ENCODE measurements at regions not wholly inside any gene's neighbourhood (a gene's known extent, or its start where the extent isn't known, plus 50 kb on each side); places are given as distances from the start of the nearest gene placed in this dataset.

DNA sequence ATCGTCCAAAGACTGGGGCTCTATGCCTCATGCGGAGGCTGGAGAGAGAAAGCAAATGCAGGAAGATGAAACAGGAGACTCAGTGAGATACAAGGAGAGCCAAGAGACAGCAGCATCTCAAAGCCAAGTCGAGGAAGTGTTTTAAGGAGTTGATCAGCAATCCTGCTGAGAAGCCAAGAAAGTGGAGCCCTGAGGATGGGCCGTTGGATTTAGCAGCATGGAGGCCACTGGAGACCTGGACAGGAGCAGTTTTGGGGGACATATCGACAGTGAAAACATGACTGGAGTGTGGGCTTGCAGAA, 107.4 kb upstream of the ZBTB40 start:
- TF ChIP-seq, protein P1, sequence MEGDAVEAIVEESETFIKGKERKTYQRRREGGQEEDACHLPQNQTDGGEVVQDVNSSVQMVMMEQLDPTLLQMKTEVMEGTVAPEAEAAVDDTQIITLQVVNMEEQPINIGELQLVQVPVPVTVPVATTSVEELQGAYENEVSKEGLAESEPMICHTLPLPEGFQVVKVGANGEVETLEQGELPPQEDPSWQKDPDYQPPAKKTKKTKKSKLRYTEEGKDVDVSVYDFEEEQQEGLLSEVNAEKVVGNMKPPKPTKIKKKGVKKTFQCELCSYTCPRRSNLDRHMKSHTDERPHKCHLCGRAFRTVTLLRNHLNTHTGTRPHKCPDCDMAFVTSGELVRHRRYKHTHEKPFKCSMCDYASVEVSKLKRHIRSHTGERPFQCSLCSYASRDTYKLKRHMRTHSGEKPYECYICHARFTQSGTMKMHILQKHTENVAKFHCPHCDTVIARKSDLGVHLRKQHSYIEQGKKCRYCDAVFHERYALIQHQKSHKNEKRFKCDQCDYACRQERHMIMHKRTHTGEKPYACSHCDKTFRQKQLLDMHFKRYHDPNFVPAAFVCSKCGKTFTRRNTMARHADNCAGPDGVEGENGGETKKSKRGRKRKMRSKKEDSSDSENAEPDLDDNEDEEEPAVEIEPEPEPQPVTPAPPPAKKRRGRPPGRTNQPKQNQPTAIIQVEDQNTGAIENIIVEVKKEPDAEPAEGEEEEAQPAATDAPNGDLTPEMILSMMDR (conservative IDR thresholded peaks at IDR 0.05; ENCODE audit: low read depth, low read length) = no peak

DNA sequence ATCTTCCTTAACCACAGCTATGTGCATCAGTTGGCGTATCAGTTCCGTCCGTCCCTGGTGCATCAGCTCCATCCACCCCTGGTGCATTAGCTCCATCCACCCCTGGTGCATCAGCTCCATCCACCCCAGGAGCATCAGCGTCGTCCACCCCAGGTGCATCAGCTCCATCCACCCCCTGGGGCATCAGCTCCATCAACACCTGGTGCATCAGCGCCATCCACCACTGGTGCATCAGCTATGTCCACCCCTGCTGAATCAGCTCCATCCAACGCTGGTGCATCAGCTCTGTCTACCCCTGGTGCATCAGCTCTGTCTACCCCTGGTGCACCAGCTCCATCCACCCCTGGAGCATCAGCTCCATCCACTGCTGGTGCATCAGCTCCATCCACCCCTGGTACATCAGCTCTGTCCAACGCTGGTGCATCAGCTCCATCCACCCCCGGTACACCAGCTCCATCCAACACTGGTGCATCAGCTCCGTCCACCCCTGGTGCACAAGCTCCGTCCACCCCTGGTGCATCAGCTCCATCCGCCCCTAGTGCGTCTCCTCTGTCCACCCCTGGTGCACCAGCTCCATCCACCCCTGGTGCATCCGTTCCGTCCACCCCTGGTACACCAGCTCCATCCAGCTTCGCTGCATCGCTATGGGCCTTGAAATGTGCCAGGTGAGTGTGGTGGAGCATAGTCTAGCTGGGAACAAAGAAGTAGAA, 106.6 kb upstream of the ZBTB40 start:
- H3K4me3 ChIP-seq (ENCODE audit: low read depth, low read length) = no peak overlapping the region
- TF ChIP-seq, protein P1 (conservative IDR thresholded peaks at IDR 0.05; ENCODE audit: low read depth, low read length) = no peak
- no peak for DNase-seq (ENCODE audit: low read depth)

More for the DNA sequence above, 107.4 kb upstream of the ZBTB40 start:
- H3K4me3 ChIP-seq (ENCODE audit: low read depth, low read length) = no peak overlapping the region
- no peak for DNase-seq (ENCODE audit: low read depth)

DNA sequence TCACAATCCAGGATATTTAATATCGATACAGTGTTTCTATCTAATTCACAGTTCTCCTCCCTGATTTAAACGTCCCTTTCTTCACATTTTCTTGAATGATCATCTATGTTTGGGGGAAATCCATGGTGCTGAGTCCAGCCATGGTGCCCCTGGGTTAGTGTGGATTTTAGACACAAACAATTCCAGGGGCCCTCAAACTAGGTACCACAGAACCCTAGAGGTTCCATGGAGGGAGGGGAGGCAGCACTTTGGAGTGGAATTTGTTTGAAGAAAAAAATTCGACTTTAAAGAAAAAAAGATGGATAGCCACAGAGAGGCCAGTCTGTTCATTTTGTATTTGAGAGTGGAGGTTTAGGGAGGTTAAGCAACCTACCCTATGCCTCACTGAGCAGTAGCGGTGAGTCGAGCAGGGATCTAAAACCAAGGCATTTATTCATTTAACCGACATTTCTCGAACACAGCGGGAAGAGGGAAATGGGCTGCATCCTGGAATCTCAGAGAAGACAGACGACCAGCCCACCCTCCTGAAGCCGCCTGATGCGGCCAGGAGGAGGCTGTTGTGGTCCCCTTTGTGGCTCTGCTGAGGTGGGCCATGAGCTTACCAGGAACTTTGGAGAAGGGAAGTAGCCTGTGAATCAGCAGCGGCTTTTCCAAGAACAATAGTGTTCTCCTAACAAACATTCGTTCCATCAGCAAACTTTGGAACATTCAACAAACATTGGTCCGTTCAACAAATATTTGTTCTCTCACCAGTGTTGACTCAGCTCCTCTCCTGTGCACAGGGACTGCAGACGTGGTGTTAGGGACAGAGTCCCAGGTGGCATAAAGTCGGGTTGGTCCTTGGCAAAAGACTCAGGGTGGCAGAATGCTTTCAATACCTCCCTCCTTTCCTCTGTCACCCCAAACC, 103.5 kb upstream of the ZBTB40 start:
- TF ChIP-seq, protein P1 (conservative IDR thresholded peaks at IDR 0.05; ENCODE audit: low read depth, low read length) = no peak
- H3K4me3 ChIP-seq (ENCODE audit: low read depth, low read length) = no peak overlapping the region
- no peak for DNase-seq (ENCODE audit: low read depth)

DNA sequence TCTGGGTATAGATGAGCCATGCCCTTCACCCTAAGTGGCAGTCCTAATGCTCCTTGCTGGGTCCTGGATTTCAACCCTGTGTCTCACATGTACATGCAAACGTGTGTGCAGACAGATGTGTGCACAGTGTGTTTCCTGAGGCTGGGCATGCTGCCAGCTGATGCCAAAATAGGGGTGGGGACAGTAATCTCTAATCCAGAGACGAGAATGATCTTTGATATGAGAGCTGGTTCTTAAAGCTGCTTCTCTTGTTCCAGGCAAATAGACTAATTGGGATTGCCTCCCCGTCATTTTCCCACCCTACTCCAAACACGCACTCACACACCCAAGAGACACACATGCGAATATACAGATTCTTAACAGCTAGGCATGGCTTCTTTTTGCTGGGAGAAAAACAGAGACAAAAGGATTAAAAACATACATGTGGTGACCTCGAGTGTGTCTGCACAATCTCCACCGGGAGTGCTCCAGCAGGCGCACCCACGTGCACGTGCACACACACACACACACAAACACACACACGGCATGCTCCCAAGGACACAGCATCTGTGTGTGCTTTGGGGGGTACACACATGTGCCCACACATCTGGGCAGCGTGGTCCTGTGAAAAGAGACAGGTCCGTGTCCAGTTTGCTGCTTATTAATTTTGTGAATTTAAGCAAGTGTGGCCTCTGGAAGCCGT, 102.1 kb upstream of the ZBTB40 start:
- no peak overlapping the region for H3K4me3 ChIP-seq (ENCODE audit: low read depth, low read length)
- no peak for DNase-seq (ENCODE audit: low read depth)
- TF ChIP-seq, protein P1 (conservative IDR thresholded peaks at IDR 0.05; ENCODE audit: low read depth, low read length) = no peak

DNA sequence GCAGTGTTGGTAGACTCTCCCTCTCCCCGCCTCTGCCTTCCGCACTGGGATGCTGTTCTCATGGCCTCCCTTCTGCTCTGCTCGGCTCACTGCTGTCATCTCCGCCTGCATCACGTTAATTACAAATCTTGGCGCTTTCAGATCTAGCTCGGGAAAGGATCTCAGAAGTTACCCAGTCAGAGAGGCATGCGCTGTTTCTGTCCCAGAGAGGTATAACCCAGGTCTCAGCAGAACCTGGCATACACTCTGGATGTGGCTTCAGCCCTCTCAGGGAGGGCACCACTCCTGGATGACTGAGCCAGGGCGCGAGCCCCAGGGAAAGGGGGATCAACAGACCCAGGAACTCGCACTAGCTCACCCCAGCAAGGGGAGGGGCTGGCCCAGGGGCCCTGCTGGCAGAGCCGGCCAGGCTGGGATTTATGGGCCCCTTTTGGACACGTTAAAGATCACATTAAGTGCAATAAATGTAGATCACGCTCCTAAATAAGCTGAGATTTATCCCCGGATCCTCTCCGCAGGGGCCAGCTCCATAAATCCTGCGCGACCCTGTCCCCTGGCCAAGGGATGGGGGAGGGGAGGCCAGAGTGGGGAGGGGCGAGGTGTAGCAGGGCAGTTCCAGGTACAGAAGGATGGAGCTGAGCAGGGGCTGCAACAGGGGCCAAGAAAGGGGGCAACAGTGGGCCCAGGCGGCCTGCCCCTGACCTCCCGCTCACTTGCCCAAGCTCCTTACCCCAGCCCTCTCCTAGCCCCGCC, 101.3 kb upstream of the ZBTB40 start:
- no peak overlapping the region for H3K4me3 ChIP-seq (ENCODE audit: low read depth, low read length)
- TF ChIP-seq, protein P1 (conservative IDR thresholded peaks at IDR 0.05; ENCODE audit: low read depth, low read length) = no peak
- DNase-seq (ENCODE audit: low read depth) = no peak

DNA sequence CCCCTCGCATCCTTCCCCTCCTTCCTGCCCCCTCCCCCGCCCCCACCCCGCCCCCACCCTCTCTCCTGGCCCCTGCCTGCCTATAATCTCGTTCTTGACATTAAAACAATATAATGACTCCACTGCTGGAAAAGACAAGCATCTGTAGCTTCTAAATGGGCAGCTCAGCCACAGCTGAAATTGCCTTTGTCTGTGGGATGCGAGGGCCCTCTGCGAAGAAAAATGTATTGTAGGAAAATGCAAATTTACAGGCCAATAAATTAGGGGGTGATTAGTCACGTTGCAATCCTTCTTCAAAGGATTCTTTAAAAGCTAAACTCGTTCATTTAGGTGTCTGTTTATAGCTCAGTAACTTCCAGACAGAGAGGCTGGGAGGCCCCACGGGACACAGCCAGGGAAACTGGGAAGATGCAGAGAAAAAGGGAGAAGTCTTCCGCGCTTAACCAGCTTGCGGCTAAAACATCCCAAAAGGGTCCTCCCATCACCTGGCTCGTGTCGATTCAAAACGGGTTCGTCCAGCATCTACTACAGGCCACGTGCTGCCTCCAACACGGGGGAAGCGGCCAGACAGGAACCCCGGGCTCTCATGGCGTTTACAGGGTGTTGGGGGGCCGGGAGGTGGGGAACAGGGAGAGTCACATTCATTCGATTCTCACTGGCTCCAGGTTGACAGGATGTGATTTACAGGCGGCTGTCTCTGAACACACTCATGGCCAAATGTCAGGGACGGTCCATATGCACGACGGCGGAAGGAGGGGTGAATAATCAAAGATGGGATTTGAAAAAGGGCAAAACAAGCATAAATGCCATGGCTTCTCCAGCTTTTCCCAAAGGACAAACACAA, 100.5 kb upstream of the ZBTB40 start:
- DNase-seq (ENCODE audit: low read depth) = no peak
- TF ChIP-seq, protein P1 (conservative IDR thresholded peaks at IDR 0.05; ENCODE audit: low read depth, low read length) = no peak
- H3K4me3 ChIP-seq (ENCODE audit: low read depth, low read length) = no peak overlapping the region

Data from choroid plexus epithelial cell (primary cell).